K562 (cell line): ENCODE measurements at regions not wholly inside any gene's neighbourhood (a gene's known extent, or its start where the extent isn't known, plus 50 kb on each side); places are given as distances from the start of the nearest gene placed in this dataset.

Experiments
- ATAC-seq: fragments of 200-7000 bp; cut with Tn5 transposase; 3 replicates; pipeline ENCODE4 v1.9.1; 2020; ENCODE audit warnings: moderate library complexity
- BruUV-seq: library from RNA; stranded (reverse); fragments of 400-500 nt; replicated peaks from 2 replicates; lab custom pipeline; 2021; lab: Mats Ljungman, UMichigan
- CTCF ChIA-PET: fragments of 300-600 bp; formaldehyde crosslinking; extraction: SDS; loops from one replicate; lab custom pipeline; 2021; ENCODE audit warnings: low intra/inter-chr PET ratio; lab: Yijun Ruan, JAX
- POLR2A ChIA-PET: fragments of 300-600, 350-650 bp; sonication (Branson Sonifier 250); formaldehyde crosslinking; extraction: SDS; loops from one replicate; lab custom pipeline; 2021; ENCODE audit warnings: antibody characterized with exemption, inconsistent platforms; lab: Yijun Ruan, JAX
- DNase-seq, 4 experiments: peaks; one replicate each; pipeline versions ENCODE4 v3.0.0 to v3.0.0-alpha.2; 2011 to 2018; ENCODE audit warnings: low spot score in 3 of 4, mixed read lengths in 3 of 4; ENCODE audit errors: extremely low read depth in 1 of 4
- FAIRE-seq: peaks from 2 replicates; lab custom pipeline; 2011; peaks lifted over from hg19 to GRCh38; lab: Jason Lieb, UNC
- H2AFZ ChIP-seq: 2 replicates; pipeline ENCODE4 v1.6.0; 2011; ENCODE audit warnings: low read depth, low read length, control low read depth, inconsistent platforms
- H3K27ac ChIP-seq: fragments of 200-600 bp; 3 replicates; pipeline ENCODE4 v1.8.0; 2011; ENCODE audit warnings: low read depth, mild to moderate bottlenecking, control low read depth, inconsistent platforms, low read length, moderate library complexity, mixed read lengths; ENCODE audit errors: extremely low read depth
- H3K27me3 ChIP-seq, 2 experiments: fragments of 300-600 bp in 1 of 2; 2 replicates in 1 of 2; 3 replicates in 1 of 2; pipeline versions ENCODE4 v1.6.0 to v1.8.0; 2011; ENCODE audit warnings: inconsistent platforms in 2 of 2, low read length in 2 of 2, mild to moderate bottlenecking in 1 of 2, mixed read lengths in 1 of 2, moderate library complexity in 1 of 2; ENCODE audit not compliant: control insufficient read depth in 2 of 2, insufficient read depth in 2 of 2
- H3K36me3 ChIP-seq: fragments of 300-600 bp; 3 replicates; pipeline ENCODE4 v1.8.0; 2011; ENCODE audit warnings: mild to moderate bottlenecking, low read length, inconsistent platforms; ENCODE audit not compliant: control insufficient read depth, insufficient read depth
- H3K4me1 ChIP-seq, 2 experiments: fragments of 200-600 bp in 1 of 2; replicated peaks in 1 of 2; 2 replicates in 1 of 2; 3 replicates in 1 of 2; pipeline versions ENCODE4 v1.5.1 to v1.8.0; 2011; ENCODE audit warnings: inconsistent platforms in 2 of 2, low read length in 2 of 2, mild to moderate bottlenecking in 1 of 2, mixed read lengths in 1 of 2, moderate library complexity in 1 of 2; ENCODE audit not compliant: control insufficient read depth in 2 of 2, insufficient read depth in 2 of 2
- H3K4me2 ChIP-seq: 2 replicates; pipeline ENCODE4 v1.6.1; 2011; ENCODE audit warnings: low read length, control low read depth, inconsistent platforms, mixed read lengths; ENCODE audit not compliant: insufficient read depth
- H3K4me3 ChIP-seq: fragments of 200-600 bp; sonication (generic), shearing (Covaris generic); 2 replicates; pipeline ENCODE4 v1.5.1; 2016; ENCODE audit warnings: control low read depth, inconsistent platforms
- H3K79me2 ChIP-seq: fragments of 200-600 bp; 3 replicates; pipeline ENCODE4 v1.8.0; 2011; ENCODE audit warnings: low read length, inconsistent platforms; ENCODE audit not compliant: control insufficient read depth, insufficient read depth
- H3K9ac ChIP-seq, 2 experiments: 2 replicates each; pipeline versions ENCODE4 v1.6.0 to v1.6.1; 2011; ENCODE audit warnings: low read depth in 2 of 2, low read length in 2 of 2, control low read depth in 1 of 2, inconsistent platforms in 1 of 2, mild to moderate bottlenecking in 1 of 2, mixed read lengths in 1 of 2; ENCODE audit not compliant: insufficient read depth in 1 of 2
- H3K9me1 ChIP-seq: one replicate; pipeline ENCODE4 v1.6.0; 2011; ENCODE audit warnings: inconsistent platforms, mild to moderate bottlenecking, low read length, moderate library complexity; ENCODE audit not compliant: control insufficient read depth, insufficient read depth
- H3K9me3 ChIP-seq: replicated peaks from 2 replicates; pipeline ENCODE4 v1.5.1; 2011; ENCODE audit warnings: low read depth, low read length, inconsistent platforms; ENCODE audit not compliant: control insufficient read depth, insufficient read depth
- H4K20me1 ChIP-seq: replicated peaks from 2 replicates; pipeline ENCODE4 v1.6.1; 2011; ENCODE audit warnings: low read length, inconsistent platforms, mixed read lengths; ENCODE audit not compliant: control insufficient read depth, insufficient read depth
- CBFA2T2 ChIP-seq: fragments of 450-650 bp; conservative IDR thresholded peaks from 2 replicates; pipeline ENCODE4 v1.6.1; 2017; ENCODE audit warnings: mild to moderate bottlenecking
- HDGF ChIP-seq: fragments of 450-650 bp; IDR thresholded peaks from 2 replicates; pipeline ENCODE4 v1.6.1; 2016
- HNRNPUL1 ChIP-seq: fragments of 200-400 bp; formaldehyde crosslinking; IDR thresholded peaks from 2 replicates; pipeline ENCODE4 v1.6.1; 2017; ENCODE audit warnings: low read length
- MBD2 ChIP-seq: sonication (generic); IDR thresholded peaks from 2 replicates; pipeline ENCODE4 v1.6.1; 2016; ENCODE audit warnings: low read depth, borderline replicate concordance
- NFIC ChIP-seq: fragments of 450-650 bp; IDR thresholded peaks from 2 replicates; pipeline ENCODE4 v1.6.1; 2017; ENCODE audit warnings: mild to moderate bottlenecking, inconsistent platforms
- SAFB ChIP-seq: fragments of 200-400 bp; formaldehyde crosslinking; IDR thresholded peaks from 2 replicates; pipeline ENCODE4 v1.6.1; 2017; ENCODE audit warnings: low read depth, low read length, borderline replicate concordance
- ZNF174 ChIP-seq: fragments of 250-450 bp; sonication (Bioruptor Pico); IDR thresholded peaks from 2 replicates; pipeline ENCODE4 v1.4.0; 2020; ENCODE audit warnings: mild to moderate bottlenecking
- ZNF316 ChIP-seq: fragments of 450-650 bp; IDR thresholded peaks from 2 replicates; pipeline ENCODE4 v1.6.1; 2016
- ZNF431 ChIP-seq: sonication (generic); formaldehyde crosslinking; IDR thresholded peaks from 2 replicates; pipeline ENCODE4 v1.8.0; 2022; ENCODE audit warnings: mild to moderate bottlenecking, missing genetic modification reagents
- ZNF518B ChIP-seq: fragments of 250-450 bp; sonication (Bioruptor Pico); IDR thresholded peaks from 2 replicates; pipeline ENCODE4 v1.5.0; 2021; ENCODE audit warnings: mild to moderate bottlenecking, moderate library complexity
- ZNF785 ChIP-seq: fragments of 250-450 bp; sonication (Bioruptor Pico); IDR thresholded peaks from 2 replicates; pipeline ENCODE4 v1.4.0; 2020; ENCODE audit warnings: mild to moderate bottlenecking
- WGBS: fragments of 100-300 bp; shearing (Covaris generic); methylation state at CpG from one replicate; pipeline ENCODE4 v1.1.6; 2016; ENCODE audit warnings: low coverage, mixed read lengths; ENCODE audit not compliant: insufficient coverage; ENCODE audit errors: missing lambda C conversion rate; 5-methylcytosine and 5-hydroxymethylcytosine counted together
- in situ Hi-C: fragments of 300-500 bp; cut with MboI; formaldehyde crosslinking; loops from 4 replicates; pipeline ENCODE4 v1.15.0; 2018; ENCODE audit warnings: inconsistent platforms, mixed read lengths
- intact Hi-C: fragments of 100-400 bp; cut with micrococcal nuclease; formaldehyde crosslinking; loops from 2 replicates; pipeline ENCODE4 v1.14.2; 2022

DNA sequence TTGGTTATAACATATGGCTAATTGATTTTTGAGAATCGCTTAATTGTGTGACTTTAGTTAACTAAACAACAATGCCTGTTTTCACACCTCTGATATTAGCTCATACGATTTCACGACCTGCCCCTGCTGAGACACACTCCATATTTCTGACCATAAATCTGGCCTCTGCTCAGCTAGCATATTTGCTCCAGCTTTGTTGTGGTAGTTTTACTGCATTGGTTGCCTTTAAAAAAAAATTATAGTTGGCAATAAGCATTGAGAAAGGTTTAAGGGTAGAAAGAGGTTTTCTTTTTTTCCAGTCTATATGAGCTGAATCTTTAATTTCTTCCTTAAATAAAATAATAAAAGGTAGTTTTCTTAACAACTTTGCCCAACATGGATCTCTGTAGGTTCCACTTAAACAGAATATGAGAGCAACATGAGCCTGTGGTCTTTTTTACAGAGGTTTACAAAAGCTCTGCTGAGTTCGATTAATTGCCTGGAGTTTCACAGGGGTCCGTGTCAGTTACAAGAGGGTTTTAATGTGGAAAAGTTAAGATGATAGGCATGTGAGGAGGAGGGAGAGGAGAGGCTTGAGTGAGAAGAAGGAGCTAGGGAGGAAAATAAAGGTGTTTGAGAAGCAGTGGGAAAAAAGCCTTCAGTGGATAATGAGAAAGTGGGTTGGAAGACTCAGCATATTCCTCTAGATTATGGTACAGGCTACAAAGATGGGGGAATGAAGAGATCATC, 318.2 kb downstream of the CXCL12 start:
- no peaks in the 10 kb centered on the region for H3K36me3 ChIP-seq
- no peak overlapping the region for H3K9ac ChIP-seq
- in situ Hi-C loops (no loop called here), intact Hi-C loops (no loop called here)
- H3K4me3 ChIP-seq = no peak overlapping the region
- 2% methylated on average over 5 of the region's 5 CpGs for WGBS
- no peaks in the 10 kb centered on the region; the same call in 1 of the 2 replicates for H4K20me1 ChIP-seq
- H3K9me3 ChIP-seq = no peaks in the 10 kb centered on the region
- TF ChIP-seq ZNF316 (peak; percentile 11; the same call in 1 of the 2 replicates), ZNF785 (CRISPR knock-in tag) (no peak)
- ChIA-PET CTCF (no interaction called here), POLR2A (interaction anchor here (1.2 kb wide), 1 partner anchor 13 kb away, joined by 3 read pairs; no protein-coding TSS in a partner anchor)
- no peak overlapping the region for H3K4me2 ChIP-seq
- H3K27ac ChIP-seq = no peak overlapping the region
- no TSS peak for BruUV-seq
- H2AFZ ChIP-seq = no peak overlapping the region
- H3K79me2 ChIP-seq = no peaks in the 10 kb centered on the region
- no peaks in the 10 kb centered on the region for H3K4me1 ChIP-seq
- no peak for FAIRE-seq
- no peak for ATAC-seq
- H3K27me3 ChIP-seq = peaks cover 0 to 11% of the 10 kb centered on the region in 2 experiments; a peak in 1 of 5 replicates
- no peak for DNase-seq
- H3K9me1 ChIP-seq = no peaks in the 10 kb centered on the region

- Histone ChIP-seq H3K9ac (no peak overlapping the region), H3K27me3 (peaks cover 0 to 11% of the 10 kb centered on the region in 2 experiments; a peak in 1 of 5 replicates), H3K36me3 (no peaks in the 10 kb centered on the region), H3K4me3 (no peak overlapping the region), H3K4me2 (no peak overlapping the region), H3K9me3 (no peaks in the 10 kb centered on the region), H3K27ac (no peak overlapping the region), H3K9me1 (no peaks in the 10 kb centered on the region), H2AFZ (no peak overlapping the region), H4K20me1 (no peaks in the 10 kb centered on the region; the same call in 1 of the 2 replicates), H3K79me2 (no peaks in the 10 kb centered on the region), H3K4me1 (no peaks in the 10 kb centered on the region)
- intact Hi-C loops (no loop called here), in situ Hi-C loops (no loop called here)
- BruUV-seq = no TSS peak
- under 1% methylated on average over 9 of the region's 9 CpGs for WGBS
- ChIA-PET POLR2A (interaction anchor here (0.6 to 1.2 kb wide), 2 partner anchors 14 to 66 kb away, joined by 3 read pairs; no protein-coding TSS in a partner anchor), CTCF (no interaction called here)
- ATAC-seq (no peak; the same call in 2 of the 3 replicates), FAIRE-seq (no peak), DNase-seq (no peak)
- TF ChIP-seq ZNF431 (CRISPR knock-in tag) = no peak
- no peak for TF ChIP-seq SAFB
- TF ChIP-seq HDGF = no peak
- TF ChIP-seq HNRNPUL1 = no peak
- no peak for TF ChIP-seq MBD2
- no peak for TF ChIP-seq ZNF174
- TF ChIP-seq CBFA2T2 = no peak
- TF ChIP-seq ZNF518B (CRISPR knock-in tag) = no peak
- no peak for TF ChIP-seq NFIC
Measured at GRCh38 chr10:44065788-44066526, 318.9 kb downstream of the CXCL12 start.
